Transverse colon (tissue), 4 donors: ENCODE measurements at regions not wholly inside any gene's neighbourhood (a gene's known extent, or its start where the extent isn't known, plus 50 kb on each side); places are given as distances from the start of the nearest gene placed in this dataset.

Source experiments
- DNase-seq: peaks from one replicate; pipeline ENCODE4 v3.0.0-alpha.2; 2019
- H3K27ac ChIP-seq, 4 donors: fragments of 200-600 bp; sonication (generic); 2 replicates each; pipeline ENCODE4 v1.5.1; 2016 to 2018; ENCODE audit warnings: inconsistent platforms in 4 of 4
- H3K27me3 ChIP-seq: fragments of 200-600 bp; sonication (generic); 2 replicates; pipeline ENCODE4 v1.5.1; 2017; ENCODE audit warnings: inconsistent platforms
- H3K36me3 ChIP-seq, 4 donors: fragments of 200-600 bp; sonication (generic); 2 replicates each; pipeline ENCODE4 v1.5.1; 2017 to 2019; ENCODE audit warnings: inconsistent platforms in 4 of 4
- H3K4me1 ChIP-seq, 4 donors: fragments of 200-600 bp; sonication (generic); 2 replicates each; pipeline ENCODE4 v1.5.1; 2017 to 2020; ENCODE audit warnings: inconsistent platforms in 4 of 4
- H3K4me3 ChIP-seq, 4 donors: fragments of 200-600 bp; sonication (generic); 1 replicate in 1 of 4; 2 replicates in 3 of 4; pipeline versions ENCODE4 v1.5.1 to v1.6.1; 2017 to 2019; ENCODE audit warnings: inconsistent platforms in 4 of 4
- H3K9me3 ChIP-seq, 2 donors: fragments of 200-600 bp; sonication (generic); 2 replicates each; pipeline ENCODE4 v1.5.1; 2017 to 2019; ENCODE audit warnings: inconsistent platforms in 2 of 2
- EP300 ChIP-seq: sonication (generic); formaldehyde crosslinking; IDR thresholded peaks from one replicate; pipeline ENCODE4 v1.6.1; 2017; ENCODE audit warnings: antibody characterized with exemption, low read depth
- POLR2A ChIP-seq: fragments of 450-650 bp; IDR thresholded peaks from one replicate; pipeline ENCODE4 v1.6.1; 2016; ENCODE audit warnings: antibody characterized with exemption, mild to moderate bottlenecking, moderate library complexity
- POLR2AphosphoS5 ChIP-seq, 3 donors: sonication (generic); formaldehyde crosslinking; IDR thresholded peaks; one replicate each; pipeline ENCODE4 v1.6.1; 2016; ENCODE audit warnings: antibody characterized with exemption in 3 of 3
- WGBS, 2 donors: methylation state at CpG; one replicate each; pipeline ENCODE4 v1.1.5; 2018; ENCODE audit warnings: low coverage in 1 of 2; 5-methylcytosine and 5-hydroxymethylcytosine counted together
- in situ Hi-C, 4 donors: fragments of 200-750 bp; cut with MboI; loops; one replicate each; pipeline versions ENCODE4 v1.15.0 to v1.15.1; 2017; ENCODE audit warnings: low sequenced_read_pairs in 3 of 4, low pct_ligation_motif_present in 1 of 4, low pct_unique_long_range_greater_than_20kb in 1 of 4
- intact Hi-C: fragments of 100-400 bp; cut with DNase I; formaldehyde crosslinking; loops from one replicate; pipeline ENCODE4 v1.15.1; 2023; ENCODE audit warnings: low total_unique reads
- TF ChIP-seq, protein P1 (sequence below), 5 experiments: fragments of 200-600 bp in 3 of 5; fragments of 450-650 bp in 2 of 5; sonication (generic) in 3 of 5; IDR thresholded peaks; 1 replicate in 2 of 5; 2 replicates in 3 of 5; pipeline ENCODE4 v1.5.1; 2016 to 2017; ENCODE audit warnings: antibody characterized with exemption in 5 of 5, inconsistent platforms in 3 of 5, mild to moderate bottlenecking in 2 of 5, moderate library complexity in 1 of 5

DNA sequence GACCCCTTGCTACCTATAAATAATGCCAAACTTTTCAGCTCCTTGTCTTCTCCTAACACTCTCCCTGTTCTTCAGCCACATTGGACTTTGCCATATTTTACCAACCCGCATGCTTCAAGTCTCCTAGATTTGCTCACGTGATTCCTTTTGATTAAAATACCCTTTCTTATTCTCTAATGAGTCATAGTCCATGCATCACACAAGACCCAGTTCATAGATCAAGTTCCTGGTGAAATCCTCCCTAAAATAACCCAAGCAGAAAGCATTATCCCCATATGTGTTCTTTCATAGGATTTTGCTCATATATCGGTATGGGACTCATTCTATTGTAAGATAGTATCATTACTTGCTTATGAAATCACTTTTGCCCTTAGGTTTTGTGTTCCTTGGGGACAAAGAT lies 108.9 kb upstream of the STXBP5 start:
- in situ Hi-C loops = no loop called here
- Histone ChIP-seq H3K27ac (no peak overlapping the region), H3K36me3 (no peaks in the 10 kb centered on the region), H3K9me3 (no peaks in the 10 kb centered on the region), H3K4me3 (no peak overlapping the region), H3K27me3 (no peaks in the 10 kb centered on the region), H3K4me1 (no peaks in the 10 kb centered on the region)
- no peak for DNase-seq
- WGBS, 2 donors = 87 to 95% methylated on average over 3 of the region's 3 CpGs
- TF ChIP-seq POLR2AphosphoS5 (IDR thresholded peaks at IDR 0.05) = no peak
- TF ChIP-seq, protein P1, sequence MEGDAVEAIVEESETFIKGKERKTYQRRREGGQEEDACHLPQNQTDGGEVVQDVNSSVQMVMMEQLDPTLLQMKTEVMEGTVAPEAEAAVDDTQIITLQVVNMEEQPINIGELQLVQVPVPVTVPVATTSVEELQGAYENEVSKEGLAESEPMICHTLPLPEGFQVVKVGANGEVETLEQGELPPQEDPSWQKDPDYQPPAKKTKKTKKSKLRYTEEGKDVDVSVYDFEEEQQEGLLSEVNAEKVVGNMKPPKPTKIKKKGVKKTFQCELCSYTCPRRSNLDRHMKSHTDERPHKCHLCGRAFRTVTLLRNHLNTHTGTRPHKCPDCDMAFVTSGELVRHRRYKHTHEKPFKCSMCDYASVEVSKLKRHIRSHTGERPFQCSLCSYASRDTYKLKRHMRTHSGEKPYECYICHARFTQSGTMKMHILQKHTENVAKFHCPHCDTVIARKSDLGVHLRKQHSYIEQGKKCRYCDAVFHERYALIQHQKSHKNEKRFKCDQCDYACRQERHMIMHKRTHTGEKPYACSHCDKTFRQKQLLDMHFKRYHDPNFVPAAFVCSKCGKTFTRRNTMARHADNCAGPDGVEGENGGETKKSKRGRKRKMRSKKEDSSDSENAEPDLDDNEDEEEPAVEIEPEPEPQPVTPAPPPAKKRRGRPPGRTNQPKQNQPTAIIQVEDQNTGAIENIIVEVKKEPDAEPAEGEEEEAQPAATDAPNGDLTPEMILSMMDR (IDR thresholded peaks at IDR 0.05) = no peak
- TF ChIP-seq EP300 = no peak
- no peak for TF ChIP-seq POLR2A
- intact Hi-C loops = no loop called here

DNA sequence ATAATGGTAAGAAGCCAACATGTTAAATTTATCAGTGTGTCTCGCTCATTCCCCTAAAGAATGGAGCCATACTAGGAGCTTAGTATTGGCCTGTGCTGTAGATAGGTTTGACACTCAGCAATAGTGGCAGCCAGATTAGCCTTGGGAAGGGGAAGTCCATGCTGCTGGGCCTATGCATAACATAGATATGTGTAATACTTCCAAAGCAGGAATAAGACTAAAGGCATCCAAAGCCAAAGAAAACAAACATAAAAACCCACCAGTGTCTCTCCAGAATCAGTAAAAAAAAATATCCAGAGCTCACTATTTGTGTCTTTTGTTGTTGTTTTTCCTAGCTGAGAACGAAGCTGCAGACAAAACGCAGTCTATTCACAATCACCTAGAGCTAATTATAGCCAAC lies 104.2 kb upstream of the STXBP5 start:
- intact Hi-C loops (no loop called here), in situ Hi-C loops (no loop called here)
- TF ChIP-seq, protein P1 (IDR thresholded peaks at IDR 0.05) = no peak
- no peak for TF ChIP-seq EP300
- no peak for TF ChIP-seq POLR2A
- no peak for TF ChIP-seq POLR2AphosphoS5 (IDR thresholded peaks at IDR 0.05)
- Histone ChIP-seq H3K9me3 (no peaks in the 10 kb centered on the region), H3K4me3 (no peak overlapping the region), H3K4me1 (no peaks in the 10 kb centered on the region), H3K27me3 (no peaks in the 10 kb centered on the region), H3K27ac (no peak overlapping the region), H3K36me3 (no peaks in the 10 kb centered on the region)
- 85 to 100% methylated on average over 3 of the region's 3 CpGs for WGBS, 2 donors
- DNase-seq = no peak

DNA sequence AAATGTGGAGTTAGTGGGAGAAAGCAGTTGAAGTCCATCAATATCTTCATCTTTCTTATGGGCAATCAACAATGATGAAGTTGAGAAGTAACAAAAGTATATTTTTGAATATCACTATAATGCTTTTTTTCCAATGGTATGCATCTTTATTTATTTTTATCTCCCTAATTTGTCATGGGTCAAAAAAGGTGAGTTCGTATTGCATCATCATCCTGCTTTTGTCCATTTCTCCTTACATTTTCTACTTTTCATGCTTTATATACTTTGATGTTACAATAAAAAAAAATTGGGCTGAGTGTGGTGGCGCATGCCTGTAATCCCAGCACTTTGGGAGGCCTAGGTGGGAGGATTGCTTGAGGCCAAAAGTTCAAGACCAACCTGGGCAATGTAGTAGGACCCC lies 101.2 kb upstream of the STXBP5 start:
- H3K4me1 ChIP-seq = no peaks in the 10 kb centered on the region
- no peaks in the 10 kb centered on the region for H3K9me3 ChIP-seq
- no peak for DNase-seq
- H3K27ac ChIP-seq = no peak overlapping the region
- in situ Hi-C loops (no loop called here), intact Hi-C loops (no loop called here)
- H3K27me3 ChIP-seq = no peaks in the 10 kb centered on the region
- no peaks in the 10 kb centered on the region for H3K36me3 ChIP-seq
- 84 to 93% methylated on average over 2 of the region's 2 CpGs for WGBS, 2 donors
- no peak overlapping the region for H3K4me3 ChIP-seq
- TF ChIP-seq POLR2AphosphoS5 (IDR thresholded peaks at IDR 0.05) (no peak), POLR2A (no peak), EP300 (no peak)
- TF ChIP-seq, protein P1 (IDR thresholded peaks at IDR 0.05) = no peak

DNA sequence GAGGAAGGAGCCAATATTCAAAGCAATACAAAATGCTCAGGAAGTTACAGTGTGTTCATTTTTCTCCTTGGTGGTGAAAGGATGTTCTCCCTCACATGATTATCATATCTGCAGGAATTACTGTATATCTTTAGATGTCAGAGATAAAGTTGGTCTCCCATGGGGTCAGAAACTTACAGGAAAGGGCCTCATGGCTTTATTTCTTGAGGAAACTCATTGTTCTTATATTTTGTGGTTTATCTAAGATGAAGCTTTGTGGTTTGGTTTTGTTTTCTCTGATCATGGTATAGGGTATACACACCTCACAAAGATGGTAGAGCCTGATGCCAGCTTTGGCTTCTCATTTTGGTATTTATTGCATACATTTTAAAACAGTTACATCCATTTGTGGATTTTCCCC lies 100.5 kb upstream of the STXBP5 start:
- intact Hi-C loops = no loop called here
- Histone ChIP-seq H3K4me1 (no peaks in the 10 kb centered on the region), H3K27ac (no peak overlapping the region), H3K36me3 (no peaks in the 10 kb centered on the region), H3K27me3 (no peaks in the 10 kb centered on the region), H3K9me3 (no peaks in the 10 kb centered on the region), H3K4me3 (no peak overlapping the region)
- no peak for DNase-seq
- TF ChIP-seq, protein P1 (IDR thresholded peaks at IDR 0.05) = no peak
- TF ChIP-seq EP300 (no peak), POLR2AphosphoS5 (IDR thresholded peaks at IDR 0.05) (no peak), POLR2A (no peak)
- in situ Hi-C loops = no loop called here
